NCI-H1930 (cell line): ENCODE measurements at regions not wholly inside any gene's neighbourhood (a gene's known extent, or its start where the extent isn't known, plus 50 kb on each side); places are given as distances from the start of the nearest gene placed in this dataset.
A peak's percentile ranks its signal among the peaks of the same experiment; 100 is the strongest.
"Not testable (repeated sequence)": the region's sequence is repeated elsewhere in the genome, so short reads cannot be mapped to it uniquely, and the experiment has no call there.

Experiments used
- DNase-seq, 2 experiments: peaks; one replicate each; lab custom pipeline; 2025; lab: John Stamatoyannopoulos, UW

DNA sequence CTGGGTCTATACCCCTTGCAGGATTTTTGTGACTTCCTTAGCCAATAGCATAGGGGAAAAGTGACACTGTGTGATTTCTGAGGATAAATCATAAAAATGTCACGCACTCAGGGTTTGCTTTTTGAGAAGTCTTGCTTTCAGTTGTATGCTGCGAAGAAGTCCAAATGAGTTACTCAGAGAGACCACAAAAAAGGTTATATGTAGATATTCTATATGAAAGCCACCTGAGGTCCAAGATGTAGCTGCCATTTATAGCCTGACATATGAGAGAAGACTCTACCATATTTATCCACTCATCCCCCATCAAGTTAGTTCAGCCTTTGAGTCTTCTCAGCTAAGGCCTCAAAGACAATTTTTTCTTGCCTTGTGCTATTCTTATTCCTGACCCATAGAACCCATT lies 488.3 kb upstream of the MAP2 start:
- no peak for DNase-seq

DNA sequence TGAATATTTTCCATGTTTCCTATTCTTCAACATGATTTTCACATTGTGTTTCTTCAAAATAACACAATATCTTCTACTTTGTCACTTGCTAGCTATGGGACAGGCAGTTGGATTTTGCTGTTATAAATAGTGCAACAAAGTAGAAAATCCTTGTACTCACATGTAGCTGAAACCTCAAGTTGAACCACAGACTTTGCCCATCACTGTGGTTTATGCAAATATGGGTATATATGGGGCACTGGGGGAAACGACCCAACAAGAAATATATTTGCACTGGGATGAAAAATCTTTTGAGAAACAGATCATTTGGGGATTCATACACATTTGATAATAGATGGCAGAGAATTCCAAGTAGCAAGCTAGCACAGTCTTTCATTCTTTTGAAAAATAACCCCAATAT lies 486.3 kb upstream of the MAP2 start:
- no peak for DNase-seq

DNA sequence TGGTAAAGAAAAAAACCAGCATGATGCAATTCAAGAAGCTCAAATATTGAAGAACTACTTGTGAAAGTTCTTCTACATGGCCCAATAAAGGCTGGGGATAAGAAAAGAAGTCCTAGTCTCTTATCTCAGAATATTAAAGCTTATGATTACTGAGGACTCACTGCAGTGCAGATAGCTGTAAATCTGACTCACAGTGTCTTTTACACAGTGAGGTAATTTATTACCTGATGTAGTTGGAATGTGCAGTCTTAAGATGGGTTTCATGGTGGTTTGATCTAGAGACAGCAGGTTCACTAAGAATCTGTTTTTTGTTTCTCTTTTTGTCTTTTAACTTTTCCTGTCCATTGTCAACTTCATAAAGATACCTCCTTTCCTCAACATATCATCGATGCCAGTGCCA lies 484.0 kb upstream of the MAP2 start:
- DNase-seq = no peak

DNA sequence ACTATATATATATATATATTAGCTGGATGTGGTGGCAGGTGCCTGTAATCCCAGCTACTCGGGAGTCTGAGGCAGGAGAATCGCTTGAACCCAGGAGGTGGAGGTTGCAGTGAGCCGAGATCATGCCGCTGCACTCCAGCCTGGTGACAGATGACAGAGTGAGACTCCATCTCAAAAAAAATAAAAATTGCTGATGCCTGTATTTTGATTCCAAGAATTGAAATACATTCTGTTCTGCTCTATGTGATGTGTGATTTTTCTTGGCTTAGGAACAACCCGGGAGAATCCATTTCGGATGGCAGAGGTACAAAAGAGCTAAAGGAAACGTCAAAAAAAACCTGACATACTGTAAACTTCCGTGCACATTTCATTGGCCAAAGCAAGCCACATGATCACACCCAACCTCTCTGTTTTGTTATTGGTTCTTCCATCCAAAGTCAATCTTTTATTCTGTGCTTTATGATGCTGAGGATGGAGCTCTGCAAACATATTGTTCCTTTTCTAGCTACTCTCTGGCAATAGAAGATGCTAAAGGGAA lies 478.1 kb upstream of the MAP2 start:
- DNase-seq = no peak

DNA sequence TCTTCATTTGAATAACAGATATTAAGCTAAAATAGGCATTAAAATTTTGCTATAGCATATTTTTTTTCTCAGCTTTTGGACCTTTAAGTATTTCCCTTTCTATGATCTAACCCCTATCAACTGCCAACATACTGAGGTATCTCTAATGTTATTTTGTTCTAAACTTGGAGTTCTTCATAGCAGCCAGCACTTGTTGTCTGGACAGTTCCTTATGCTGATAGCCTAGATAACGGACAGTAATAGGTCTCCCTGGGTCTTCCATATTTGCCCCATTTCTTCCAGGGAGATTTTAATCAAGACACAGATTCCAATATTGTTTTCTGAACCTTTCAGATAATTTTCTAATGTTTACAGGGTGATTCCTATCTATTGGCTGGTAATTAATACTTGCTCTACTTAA lies 475.8 kb upstream of the MAP2 start:
- DNase-seq = no peak

DNA sequence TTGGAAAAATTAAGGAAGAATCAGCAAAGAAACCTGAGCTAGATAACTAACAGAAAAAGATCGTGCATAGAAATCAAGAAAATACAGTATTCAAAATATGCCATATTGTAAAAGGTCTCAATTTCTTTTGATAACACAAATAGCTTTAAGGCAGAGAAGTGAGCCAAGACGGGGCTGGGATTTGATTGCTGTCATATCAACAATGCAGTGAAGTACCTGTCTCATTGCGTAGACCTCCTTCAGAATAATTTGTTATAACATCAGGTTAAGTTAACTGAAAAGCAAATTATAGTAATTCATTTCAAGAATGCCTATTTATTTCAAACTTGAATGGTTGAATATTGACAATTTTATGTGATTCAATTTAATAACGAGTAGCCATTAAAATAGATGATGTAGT lies 453.8 kb upstream of the MAP2 start:
- no peak for DNase-seq

DNA sequence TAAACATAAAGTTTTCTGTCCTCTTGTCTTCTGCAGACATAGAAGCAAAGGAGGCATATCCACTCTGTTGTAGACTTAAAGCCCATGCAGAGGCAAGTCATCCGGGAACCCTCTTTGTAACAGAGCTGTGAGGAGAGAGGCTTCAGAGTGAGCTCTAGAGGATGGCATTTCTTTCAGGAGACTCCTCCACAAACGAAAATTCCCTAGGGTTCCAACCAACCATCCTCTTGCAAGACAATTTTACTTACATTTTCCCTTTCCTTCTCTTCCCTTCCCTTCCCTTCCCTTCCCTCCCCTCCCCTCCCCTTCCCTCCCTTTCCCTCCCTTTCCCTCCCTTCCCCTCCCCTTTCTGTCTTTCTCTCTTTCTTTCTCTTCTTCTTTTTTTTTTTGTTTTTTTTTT lies 446.3 kb upstream of the MAP2 start:
- DNase-seq = no peak

DNA sequence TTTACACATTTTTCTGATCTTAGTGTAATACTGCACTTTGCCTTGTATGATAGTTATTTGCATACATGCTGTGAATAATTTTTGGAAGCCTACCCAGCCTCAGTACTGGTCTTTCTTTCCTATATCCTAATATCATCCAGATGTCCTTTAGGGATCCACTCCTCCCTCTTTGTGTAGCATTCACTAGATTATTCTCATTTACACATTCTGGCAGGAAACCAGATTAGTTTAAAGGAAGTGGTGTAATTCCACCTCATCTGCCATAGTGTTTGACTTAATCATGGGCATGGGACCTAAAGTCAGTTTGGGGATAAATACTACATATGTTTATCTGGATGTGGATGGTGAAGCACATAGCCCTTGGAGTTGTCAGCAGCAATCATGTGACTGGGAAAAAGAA lies 444.9 kb upstream of the MAP2 start:
- no peak for DNase-seq

DNA sequence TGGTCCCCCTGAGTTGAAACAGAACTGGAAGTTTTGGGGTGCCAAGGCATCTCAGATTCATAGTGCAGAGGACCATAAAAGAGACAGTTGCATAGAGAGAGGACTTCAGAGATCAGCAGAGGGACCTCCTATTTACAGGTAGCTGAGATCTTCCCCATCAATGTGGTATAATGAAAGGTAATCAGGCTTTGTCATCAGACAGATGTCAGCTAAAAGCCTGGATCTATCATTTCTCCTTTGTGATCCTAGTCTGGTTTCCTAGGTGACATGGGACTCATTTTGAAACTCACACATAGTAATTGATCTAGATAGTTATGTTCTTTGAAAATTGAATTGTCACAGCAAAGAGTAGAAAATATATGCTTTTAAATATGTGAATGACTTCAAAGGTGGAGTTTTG lies 443.5 kb upstream of the MAP2 start:
- peak; percentile 68 to 81 for DNase-seq

DNA sequence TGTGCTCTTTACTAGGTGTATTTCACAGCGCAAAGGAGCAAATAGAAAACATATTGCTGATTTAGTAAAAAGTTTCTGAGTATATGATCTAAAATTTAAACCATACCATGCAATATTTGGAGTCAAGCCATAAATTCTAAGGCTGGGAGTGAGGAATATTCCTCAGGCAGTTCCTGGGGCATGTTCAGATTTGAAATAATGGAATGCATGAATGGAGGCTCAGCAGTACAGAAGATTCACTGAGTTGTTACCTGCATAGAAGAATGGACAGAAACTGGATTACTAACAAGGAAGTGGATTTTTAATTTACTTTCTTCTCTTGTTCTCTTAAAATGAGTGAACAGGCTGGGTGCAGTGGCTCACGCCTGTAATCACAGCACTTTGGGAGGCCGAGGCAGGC lies 441.0 kb upstream of the MAP2 start:
- DNase-seq = no peak

DNA sequence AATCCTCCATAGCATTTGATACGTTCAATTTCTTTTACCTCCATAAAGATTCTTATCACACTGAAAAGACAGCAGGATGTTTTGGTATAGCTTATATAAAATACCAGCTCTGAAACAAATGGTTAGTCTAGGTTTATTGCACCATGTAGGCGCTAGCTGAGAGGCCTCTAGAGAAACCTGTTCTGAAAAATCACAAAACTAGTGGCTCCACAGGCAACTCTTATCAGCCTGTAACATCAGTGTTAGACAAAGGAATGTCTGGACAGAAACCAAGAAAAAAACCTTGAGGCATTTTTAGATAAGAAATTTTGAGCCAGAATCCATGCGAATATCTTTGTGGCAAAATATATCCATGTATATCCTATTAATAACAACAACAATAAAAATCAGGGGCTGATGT lies 440.4 kb upstream of the MAP2 start:
- no peak for DNase-seq

DNA sequence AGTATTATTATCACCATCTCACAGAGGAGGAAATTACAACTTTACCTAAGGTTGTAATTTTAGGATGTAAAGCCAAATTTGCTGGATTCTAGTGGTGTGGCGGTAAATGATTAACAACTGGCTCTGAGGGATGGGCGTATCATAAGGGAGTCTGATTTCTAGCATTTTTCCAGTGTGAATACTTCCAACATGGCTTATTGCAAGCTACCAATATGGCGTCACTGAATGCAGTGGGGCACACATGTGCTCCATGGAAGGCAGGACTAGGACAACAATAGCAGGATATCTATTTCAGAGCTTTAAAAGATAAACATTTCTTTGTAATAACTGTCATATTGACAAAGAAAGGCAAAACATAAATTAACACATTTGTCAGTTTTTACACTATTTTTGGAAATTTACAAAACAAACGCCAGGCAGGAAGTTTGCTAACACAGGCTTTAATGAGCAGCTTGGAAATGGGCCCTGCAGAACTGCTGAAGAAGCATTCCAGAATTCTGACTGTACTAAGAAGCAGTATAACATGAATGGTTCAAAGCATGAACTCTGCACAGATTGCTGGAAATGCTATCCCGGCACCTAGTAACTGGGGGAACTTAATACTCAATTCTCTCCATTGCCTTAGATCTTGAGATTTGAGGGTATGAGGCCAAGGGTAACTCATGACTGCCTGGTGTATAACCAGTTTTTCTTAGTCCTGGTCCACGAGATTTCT lies 439.3 kb upstream of the MAP2 start:
- DNase-seq = no peak

DNA sequence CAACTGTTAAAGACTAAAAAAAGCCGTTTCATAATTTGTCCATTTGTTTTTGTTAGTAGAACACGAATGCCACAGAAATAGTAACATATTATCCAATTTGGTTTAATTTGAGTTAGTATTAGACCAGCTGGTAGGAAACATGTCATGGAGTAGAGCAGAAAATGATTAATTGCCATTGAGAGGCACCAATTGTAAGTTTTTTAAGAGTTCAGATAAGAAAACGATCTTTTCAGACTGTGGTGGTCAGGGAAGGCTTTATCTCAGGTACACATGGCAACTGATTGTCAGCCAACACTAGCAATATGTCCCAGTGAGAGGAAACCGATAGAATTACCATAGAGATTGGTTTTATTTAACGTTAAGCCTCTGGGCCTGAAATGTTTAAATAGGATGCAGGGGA lies 438.2 kb upstream of the MAP2 start:
- no peak for DNase-seq

DNA sequence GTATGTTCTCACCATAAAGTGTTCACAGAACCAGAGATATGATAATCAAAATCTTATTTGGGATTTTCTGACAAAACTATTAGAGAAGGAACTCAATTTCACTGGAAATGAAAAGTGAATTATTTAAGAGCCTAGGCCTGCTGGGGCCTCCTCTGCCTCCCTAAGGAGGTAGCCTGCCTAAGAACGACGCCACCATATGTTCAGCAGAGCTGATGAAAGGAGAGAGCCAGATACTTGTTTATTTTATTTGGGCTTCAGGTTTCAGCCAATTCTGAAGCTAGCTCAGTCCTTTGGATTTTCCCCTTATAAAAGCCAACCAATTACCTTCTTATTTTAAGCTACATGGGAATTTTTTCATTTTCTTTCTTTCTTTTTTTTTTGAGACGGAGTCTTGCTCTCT lies 433.1 kb upstream of the MAP2 start:
- no peak for DNase-seq

DNA sequence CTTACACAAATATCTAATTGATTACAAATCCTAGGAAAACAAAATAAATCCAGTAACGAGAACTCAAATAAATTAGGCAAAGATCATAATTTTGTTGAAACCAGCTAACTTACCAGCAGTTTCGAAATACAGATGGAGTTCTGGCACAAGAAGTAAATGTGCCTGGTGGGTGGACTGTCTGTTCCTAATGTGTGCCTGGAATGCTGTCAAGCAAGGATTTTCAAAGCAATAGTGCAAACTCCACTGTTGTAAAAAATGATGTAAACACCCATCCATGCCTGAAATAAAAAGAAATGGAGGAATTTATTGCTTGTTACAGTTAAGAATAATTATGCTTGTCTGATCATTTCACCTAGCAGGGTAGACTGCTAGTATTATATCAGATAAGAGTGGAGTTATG lies 423.9 kb upstream of the MAP2 start:
- DNase-seq = no peak

DNA sequence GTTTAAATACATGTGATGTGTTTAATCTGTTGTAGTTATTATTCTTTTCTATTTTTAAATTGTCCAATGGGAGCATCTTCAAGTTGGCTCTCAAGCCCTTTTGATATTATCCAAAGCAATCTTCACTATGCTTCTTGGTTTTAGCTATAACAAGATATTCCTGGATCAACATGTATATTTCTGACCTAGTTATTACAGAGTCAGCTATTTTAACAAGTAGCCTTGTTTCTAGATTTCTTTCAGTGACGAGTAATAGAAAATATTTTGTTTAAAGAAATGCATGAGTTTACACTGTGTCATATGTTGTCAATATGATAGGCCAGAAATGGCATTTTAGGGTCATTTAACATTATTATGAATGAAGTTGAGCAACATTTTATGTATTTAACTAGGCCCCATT lies 421.8 kb upstream of the MAP2 start:
- DNase-seq = no peak

DNA sequence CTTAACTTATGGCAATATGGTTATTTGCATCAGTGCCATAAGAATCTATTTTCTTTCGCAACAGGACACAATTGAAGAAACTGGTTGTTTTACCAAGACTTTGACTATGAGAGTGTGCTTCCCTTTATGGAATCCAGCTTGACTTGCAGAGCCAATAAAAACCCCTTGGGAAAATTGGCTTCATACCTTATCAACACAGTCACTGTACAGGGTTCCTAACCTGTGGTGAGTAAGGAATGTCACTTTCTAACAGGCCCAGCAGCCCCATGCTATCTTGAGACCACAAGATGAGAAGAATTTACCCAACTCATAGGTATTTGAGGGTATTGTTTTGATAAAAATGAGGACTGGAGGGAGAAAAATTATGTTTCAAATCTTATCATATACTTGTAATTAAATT lies 418.5 kb upstream of the MAP2 start:
- no peak for DNase-seq

DNA sequence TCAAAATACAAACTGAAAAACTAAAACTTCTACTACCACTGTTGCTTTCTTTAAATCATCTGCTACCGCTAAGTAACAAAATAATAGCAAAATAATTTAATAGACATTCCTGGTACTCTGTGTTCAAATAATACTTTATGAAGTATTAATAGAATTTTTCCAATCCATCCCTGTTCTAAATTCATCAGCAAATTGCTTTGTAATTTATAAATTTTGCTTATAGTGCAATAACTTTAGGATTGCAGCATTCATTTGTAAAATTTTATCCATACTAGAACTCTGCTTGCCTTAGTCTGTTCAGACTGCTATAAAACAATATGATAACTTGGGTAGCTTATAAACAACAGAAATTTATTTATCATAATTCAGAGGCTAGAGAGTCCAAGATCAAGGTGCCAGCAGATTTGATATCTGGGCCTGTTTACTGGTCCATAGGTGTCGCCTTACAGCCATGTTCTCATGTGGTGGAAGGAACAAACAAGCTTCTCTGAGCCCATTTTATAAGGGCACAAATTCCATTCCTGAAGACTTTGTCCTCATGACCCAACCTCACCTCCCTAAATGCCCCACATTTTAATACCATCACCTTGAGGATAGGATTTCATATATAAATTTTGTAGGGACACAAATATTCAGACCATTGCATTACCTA lies 415.1 kb upstream of the MAP2 start:
- DNase-seq = no peak

DNA sequence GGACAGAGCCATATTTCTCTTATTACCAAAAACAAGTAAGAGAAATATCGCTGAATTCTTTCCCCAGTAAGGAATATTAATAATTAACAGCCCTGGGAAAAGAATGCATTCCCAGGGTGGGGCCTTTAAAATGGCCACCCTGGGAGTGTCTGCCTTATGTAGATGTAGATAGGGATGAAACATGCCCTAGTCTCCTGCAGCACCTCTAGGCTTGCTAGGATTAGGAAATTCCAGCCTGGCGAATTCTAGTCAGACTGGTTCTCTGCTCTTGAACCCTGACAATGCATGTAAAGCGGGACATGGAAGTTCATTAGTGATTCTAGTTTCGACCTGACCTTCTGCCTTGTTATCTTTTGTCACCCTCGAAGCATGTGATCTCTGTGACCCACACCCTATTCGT lies 405.2 kb upstream of the MAP2 start:
- DNase-seq = not testable (repeated sequence)

DNA sequence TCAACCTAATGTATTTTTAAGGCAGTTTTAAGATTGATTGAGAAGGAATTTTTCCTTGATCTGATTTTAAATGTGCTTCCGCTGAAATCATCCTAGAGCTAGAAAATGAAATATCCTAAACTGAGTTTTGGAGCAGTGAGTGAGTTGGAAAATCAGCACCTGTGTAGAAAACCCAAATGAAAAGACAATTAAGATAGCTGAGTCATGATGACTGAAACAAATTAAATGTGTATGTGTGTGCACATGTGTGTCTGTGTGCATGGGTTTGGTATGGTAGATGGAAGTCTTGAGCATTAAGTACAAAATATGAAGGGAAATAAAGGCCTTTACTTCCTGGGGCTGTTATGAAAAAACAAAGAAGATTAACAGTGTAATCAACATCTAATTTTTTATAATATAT lies 394.6 kb upstream of the MAP2 start:
- no peak for DNase-seq

DNA sequence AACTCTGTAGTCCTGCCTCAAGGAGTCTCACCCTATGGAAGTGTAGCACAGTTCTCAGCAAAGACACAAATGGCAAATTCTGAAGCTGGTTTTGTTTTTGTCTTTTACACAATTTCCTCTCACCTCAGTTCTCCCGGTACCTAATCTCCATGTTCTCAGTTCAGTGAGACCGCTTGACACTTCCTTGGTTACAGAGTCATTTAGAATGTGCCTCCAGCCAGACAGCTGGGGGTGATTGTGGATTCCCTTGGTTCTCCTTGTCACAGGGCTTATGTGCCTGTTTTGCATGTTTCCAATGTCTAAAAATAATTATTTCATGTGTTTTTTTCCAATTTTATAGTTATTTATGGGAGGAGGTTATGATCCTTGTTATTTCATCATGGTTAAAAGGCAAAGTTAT lies 379.5 kb upstream of the MAP2 start:
- DNase-seq = no peak

DNA sequence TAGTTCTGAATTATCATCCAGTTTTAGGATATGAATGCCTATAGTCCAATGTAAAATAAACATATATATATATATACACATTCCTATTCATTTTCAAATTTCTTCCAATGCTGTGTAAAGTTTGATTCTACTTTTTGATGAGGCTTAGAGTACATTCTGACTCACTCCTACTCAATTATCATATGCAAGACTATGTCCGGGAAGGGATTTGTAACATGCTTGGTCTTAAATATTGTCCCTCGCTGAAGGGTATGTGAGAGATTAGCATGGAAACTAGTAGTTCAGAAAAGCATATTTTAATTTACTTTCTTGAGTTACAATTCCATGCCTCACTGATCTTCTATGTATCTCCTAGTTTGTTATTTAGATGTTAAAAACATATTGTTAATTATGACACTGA lies 377.7 kb upstream of the MAP2 start:
- no peak for DNase-seq

DNA sequence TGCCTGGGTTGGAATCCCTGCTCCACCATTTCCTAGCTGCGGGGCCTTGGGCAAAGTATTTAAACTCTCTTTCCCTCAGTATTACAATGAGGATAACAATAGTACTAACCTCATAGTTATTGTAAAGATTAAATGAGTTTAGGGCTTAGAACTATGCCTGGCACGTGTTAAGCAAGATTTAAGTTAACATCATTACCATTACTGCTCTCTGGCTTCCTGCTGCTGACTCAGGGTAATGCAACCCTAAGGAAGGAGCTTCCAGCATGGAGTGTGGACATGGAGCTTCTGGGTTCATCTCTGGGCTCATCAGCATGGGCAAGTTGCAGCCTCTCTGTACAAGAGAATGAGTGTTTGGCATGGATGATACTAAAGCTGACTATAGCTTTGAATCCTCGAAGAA lies 374.2 kb upstream of the MAP2 start:
- DNase-seq = no peak

DNA sequence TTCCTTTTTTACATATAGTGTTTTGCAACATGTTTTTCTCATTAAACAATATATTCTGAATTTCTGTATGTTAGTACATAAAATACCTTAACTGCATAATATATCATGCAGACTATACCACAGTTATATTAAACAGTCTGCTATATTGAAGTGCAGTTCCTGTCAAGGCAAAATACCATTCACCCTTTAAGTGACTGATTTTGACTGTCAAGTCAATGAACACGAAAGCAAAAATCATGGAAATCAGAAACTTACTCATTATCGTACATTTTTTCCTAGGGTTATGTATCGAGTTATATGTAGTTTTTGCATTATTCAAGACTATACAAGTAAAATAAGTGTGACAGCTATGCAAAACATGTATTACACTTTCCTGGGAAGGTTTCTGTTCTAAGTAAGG lies 361.6 kb upstream of the MAP2 start:
- no peak for DNase-seq
